DMS53 treated with DMSO at 0.1 percent for 48 hours (cell line): ENCODE measurements at regions not wholly inside any gene's neighbourhood (a gene's known extent, or its start where the extent isn't known, plus 50 kb on each side); places are given as distances from the start of the nearest gene placed in this dataset.

ENCODE experiments used
- DNase-seq: peaks from one replicate; lab custom pipeline; 2025; ENCODE audit not compliant: unreplicated experiment; lab: John Stamatoyannopoulos, UW

- DNase-seq, result no peak
Observed at GRCh38 chr16:86766700-86767099, 188.4 kb downstream of the FOXL1 start.

- no peak for DNase-seq
Observed at GRCh38 chr16:86768228-86768791, 190.0 kb downstream of the FOXL1 start.

- no peak for DNase-seq
Observed at GRCh38 chr16:86768999-86769398, 190.7 kb downstream of the FOXL1 start.

GRCh38 chr16:86771506-86772460 lies 193.4 kb downstream of the FOXL1 start:
- no peak for DNase-seq

- no peak for DNase-seq
Observed at GRCh38 chr16:86772671-86773353, 194.5 kb downstream of the FOXL1 start.

- DNase-seq, result no peak
Observed at GRCh38 chr16:86773354-86773715, 195.0 kb downstream of the FOXL1 start.

GRCh38 chr16:86774931-86775330 lies 196.6 kb downstream of the FOXL1 start:
- DNase-seq, result no peak

- no peak for DNase-seq
Observed at GRCh38 chr16:86775511-86775921, 197.2 kb downstream of the FOXL1 start.

- DNase-seq, result no peak
Observed at GRCh38 chr16:86777381-86777946, 199.1 kb downstream of the FOXL1 start.

- DNase-seq, result no peak
Observed at GRCh38 chr16:86778108-86778745, 199.9 kb downstream of the FOXL1 start.

GRCh38 chr16:86778978-86779377 lies 200.6 kb downstream of the FOXL1 start:
- DNase-seq, result no peak

GRCh38 chr16:86781046-86781445 lies 202.7 kb downstream of the FOXL1 start:
- no peak for DNase-seq

GRCh38 chr16:86783636-86784626 lies 205.6 kb downstream of the FOXL1 start:
- no peak for DNase-seq

GRCh38 chr16:86786338-86786737 lies 208.0 kb downstream of the FOXL1 start:
- DNase-seq, result no peak

GRCh38 chr16:86786994-86787393 lies 208.6 kb downstream of the FOXL1 start:
- no peak for DNase-seq

GRCh38 chr16:86787538-86787937 lies 209.2 kb downstream of the FOXL1 start:
- no peak for DNase-seq

GRCh38 chr16:86789621-86790051 lies 211.3 kb downstream of the FOXL1 start:
- DNase-seq, result no peak

GRCh38 chr16:86791287-86792035 lies 213.1 kb downstream of the FOXL1 start:
- no peak for DNase-seq

GRCh38 chr16:86794216-86794864 lies 216.0 kb downstream of the FOXL1 start:
- DNase-seq, result no peak
